ENCODE measurements at regions not wholly inside any gene's neighbourhood (a gene's known extent, or its start where the extent isn't known, plus 50 kb on each side); places are given as distances from the start of the nearest gene placed in this dataset.

- no peak for TF ChIP-seq CTCF (IDR thresholded peaks at IDR 0.05)
- TF ChIP-seq POLR2A (IDR thresholded peaks at IDR 0.05) = no peak
Observed at GRCh38 chr19:28960586-28960985, 252.4 kb downstream of the UQCRFS1 start.

Measured in heart left ventricle (tissue), 13 donors.